Activated T-cell treated with anti-CD3 and anti-CD28 coated beads, Interleukin-2, amount 50 U/mL, for 24 hours (primary cell): ENCODE measurements at regions not wholly inside any gene's neighbourhood (a gene's known extent, or its start where the extent isn't known, plus 50 kb on each side); places are given as distances from the start of the nearest gene placed in this dataset.

Experiments
- DNase-seq: peaks from one replicate; pipeline ENCODE4 v3.0.0-alpha.2; 2020
- H3K27ac Mint-ChIP-seq: 2 replicates; pipeline ENCODE4 v1.8.0; 2020; ENCODE audit warnings: mild to moderate bottlenecking, mixed read lengths
- H3K27me3 Mint-ChIP-seq: 2 replicates; pipeline ENCODE4 v1.8.0; 2020; ENCODE audit warnings: mixed read lengths
- H3K36me3 Mint-ChIP-seq: 2 replicates; pipeline ENCODE4 v1.8.0; 2020; ENCODE audit warnings: low read depth, mixed read lengths
- H3K4me1 Mint-ChIP-seq: 2 replicates; pipeline ENCODE4 v1.8.0; 2020; ENCODE audit warnings: low read depth, mixed read lengths
- H3K4me3 Mint-ChIP-seq: 2 replicates; pipeline ENCODE4 v1.8.0; 2020; ENCODE audit warnings: mild to moderate bottlenecking, moderate library complexity, mixed read lengths
- H3K9me3 Mint-ChIP-seq: 2 replicates; pipeline ENCODE4 v1.8.0; 2020; ENCODE audit warnings: mixed read lengths

DNA sequence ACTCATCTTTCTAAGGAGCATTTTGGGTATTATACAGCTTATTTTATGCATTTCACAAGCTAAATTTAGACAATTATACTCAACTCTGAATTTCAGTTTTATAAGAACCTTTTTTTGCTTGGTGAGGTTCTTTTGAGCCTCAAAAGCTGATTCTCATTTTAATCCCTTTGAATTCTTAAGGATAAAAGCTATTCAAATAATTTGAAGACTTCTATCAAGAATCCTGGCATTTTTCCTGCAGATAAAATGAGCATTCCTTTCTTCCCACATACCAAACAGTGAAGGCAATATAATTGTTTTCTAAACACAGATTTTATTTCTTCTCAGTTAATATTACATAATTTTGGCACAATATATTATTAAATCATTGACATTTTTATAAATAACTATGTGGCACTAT is 118.4 kb upstream of the GPM6A start:
- no peak for DNase-seq
- Mint-ChIP-seq H3K9me3 (no peaks in the 10 kb centered on the region), H3K36me3 (no peaks in the 10 kb centered on the region), H3K27me3 (no peaks in the 10 kb centered on the region), H3K4me3 (no peak overlapping the region), H3K27ac (no peak overlapping the region), H3K4me1 (no peaks in the 10 kb centered on the region)

DNA sequence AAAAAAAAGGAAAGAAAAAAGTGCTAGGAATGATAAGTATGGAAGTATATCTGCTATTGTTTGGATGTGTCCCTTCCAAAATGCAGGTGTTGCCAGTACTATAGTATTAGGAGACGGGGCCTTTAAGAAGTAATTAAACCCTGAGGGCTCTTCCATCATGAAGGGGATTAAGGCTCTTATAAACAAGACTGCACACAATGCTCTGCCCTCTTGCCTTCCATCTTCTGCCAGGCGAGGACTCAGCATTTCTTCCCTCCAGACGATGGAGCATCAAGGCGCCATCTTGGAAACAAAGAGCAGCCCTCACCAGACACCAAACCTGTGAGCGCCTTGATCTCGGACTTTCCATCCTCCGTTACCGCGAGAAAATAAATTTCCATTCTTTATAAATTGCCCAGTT is 120.1 kb upstream of the GPM6A start:
- H3K9me3 Mint-ChIP-seq: no peaks in the 10 kb centered on the region
- DNase-seq: no peak
- H3K4me1 Mint-ChIP-seq: no peaks in the 10 kb centered on the region
- H3K36me3 Mint-ChIP-seq: no peaks in the 10 kb centered on the region
- no peaks in the 10 kb centered on the region for H3K27me3 Mint-ChIP-seq
- H3K27ac Mint-ChIP-seq: no peak overlapping the region
- H3K4me3 Mint-ChIP-seq: no peak overlapping the region

DNA sequence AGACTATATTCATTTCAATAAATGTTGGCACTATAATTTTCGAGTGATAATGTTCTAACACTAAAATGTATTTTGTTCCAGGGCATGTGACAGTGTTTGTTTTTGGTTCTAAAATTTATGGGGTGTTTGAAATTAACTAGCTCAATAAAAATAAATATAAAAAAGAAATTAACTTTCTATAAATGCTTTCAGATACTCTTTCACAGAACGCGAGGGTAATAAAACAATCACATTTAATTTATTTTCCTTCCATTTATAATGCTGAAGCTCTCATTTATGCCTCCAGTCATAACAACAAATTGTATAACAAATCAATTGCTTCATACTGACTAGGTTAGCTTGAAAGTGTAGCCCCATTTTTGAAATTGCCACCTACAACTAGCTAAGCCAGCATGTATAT is 122.4 kb upstream of the GPM6A start:
- Mint-ChIP-seq H3K36me3 (no peaks in the 10 kb centered on the region), H3K4me3 (no peak overlapping the region), H3K27me3 (no peaks in the 10 kb centered on the region), H3K27ac (no peak overlapping the region), H3K9me3 (no peaks in the 10 kb centered on the region), H3K4me1 (no peaks in the 10 kb centered on the region)
- DNase-seq: no peak

DNA sequence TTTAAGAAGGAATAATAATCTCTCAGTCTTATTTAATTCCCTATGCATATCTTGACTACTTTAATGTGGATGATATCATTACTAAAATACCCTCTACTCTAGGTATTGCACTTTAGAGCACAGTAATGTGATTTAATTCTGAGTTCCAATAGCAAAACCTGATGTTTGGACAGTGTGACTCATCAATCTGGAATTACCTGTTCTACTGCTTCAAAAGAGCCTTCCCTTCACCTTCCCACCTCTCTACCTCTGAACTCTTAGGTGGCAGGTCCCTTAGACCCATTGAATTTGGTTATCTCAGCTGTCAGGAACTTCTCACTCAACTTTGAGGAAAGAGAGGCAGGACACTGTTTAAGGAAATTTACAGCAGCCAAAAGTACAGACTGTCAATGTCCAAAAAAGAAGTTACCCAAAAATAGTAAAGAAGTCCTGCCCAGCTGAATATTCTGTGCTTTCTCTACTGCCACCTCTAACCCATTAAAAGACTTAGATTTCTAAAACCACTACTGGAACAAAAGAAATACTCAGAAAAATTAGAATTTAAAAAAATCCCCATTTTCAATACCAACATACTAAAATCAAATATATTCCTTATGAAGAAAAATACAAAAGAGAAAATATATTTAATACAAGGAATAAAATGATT is 123.1 kb upstream of the GPM6A start:
- no peaks in the 10 kb centered on the region for H3K9me3 Mint-ChIP-seq
- H3K27me3 Mint-ChIP-seq: no peaks in the 10 kb centered on the region
- no peaks in the 10 kb centered on the region for H3K36me3 Mint-ChIP-seq
- DNase-seq: no peak
- H3K4me3 Mint-ChIP-seq: no peak overlapping the region
- no peaks in the 10 kb centered on the region for H3K4me1 Mint-ChIP-seq
- no peak overlapping the region for H3K27ac Mint-ChIP-seq

DNA sequence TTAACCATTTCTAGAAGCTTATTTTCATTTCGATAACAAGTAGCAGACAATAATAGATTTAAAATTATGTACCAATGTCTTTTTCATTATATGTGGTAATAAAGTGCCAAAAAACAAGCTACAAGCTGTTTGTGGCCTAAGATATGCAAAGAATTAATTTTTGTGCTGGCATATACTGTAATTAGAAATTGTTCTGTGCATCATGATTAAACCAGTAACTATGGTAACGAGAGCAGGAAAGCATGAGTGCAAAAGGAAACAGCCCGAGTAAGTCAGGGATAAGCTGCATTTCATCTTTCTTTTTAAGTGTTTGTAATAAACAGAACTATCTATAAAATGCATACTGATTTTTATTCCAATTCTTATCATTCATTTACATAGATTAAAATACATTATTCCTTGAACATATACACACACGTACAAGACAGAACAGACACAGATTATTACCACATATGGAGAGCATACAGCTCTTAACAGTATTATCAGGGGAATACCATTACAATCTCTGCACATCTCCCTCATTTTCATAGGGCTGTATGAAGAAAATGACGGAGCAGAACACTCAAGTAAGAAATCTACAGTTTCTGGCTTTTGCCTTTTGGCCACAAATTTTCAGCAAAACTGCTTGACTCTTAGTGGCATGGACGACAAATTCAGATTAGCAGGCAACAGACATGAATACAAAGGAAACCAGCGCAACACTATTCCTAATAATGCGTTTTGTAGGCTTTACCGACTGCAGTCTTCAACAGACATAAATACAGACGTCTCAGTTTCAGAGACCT is 121.3 kb upstream of the WDR17 start:
- DNase-seq: no peak
- Mint-ChIP-seq H3K27ac (no peak overlapping the region), H3K4me3 (no peak overlapping the region), H3K4me1 (peaks cover 6% of the 10 kb centered on the region), H3K27me3 (peaks cover 14% of the 10 kb centered on the region), H3K36me3 (no peaks in the 10 kb centered on the region), H3K9me3 (no peaks in the 10 kb centered on the region)

DNA sequence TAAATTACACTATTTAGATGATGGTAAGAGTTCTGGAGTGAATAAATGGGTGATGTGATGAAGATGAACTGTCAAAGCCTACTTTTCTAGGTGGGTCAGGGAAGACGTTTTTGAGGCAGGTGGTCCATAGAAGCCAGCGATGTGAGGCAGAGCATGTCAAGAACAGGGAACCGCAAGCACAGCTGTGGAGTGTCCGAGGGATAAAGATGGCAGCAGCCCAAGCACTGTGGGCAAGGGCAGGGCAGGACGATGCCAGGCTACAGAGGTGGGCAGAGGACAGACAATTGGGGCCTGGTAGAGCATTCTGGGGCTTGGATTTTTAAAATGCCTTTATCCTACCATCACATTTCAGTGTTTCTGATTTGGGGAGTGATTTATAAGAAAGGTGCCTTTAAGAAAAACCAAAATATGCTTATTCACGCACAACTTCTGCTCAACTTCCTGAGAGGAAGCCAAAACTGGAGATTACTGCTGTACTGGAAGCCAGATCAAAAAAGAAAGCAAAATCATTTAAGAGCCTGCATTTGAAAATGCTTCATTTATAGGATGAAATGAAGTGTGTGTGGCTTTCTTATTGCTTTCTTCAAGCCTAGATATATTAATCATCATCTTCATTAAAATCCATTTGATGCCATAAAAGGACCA is 119.0 kb upstream of the WDR17 start:
- no peak overlapping the region for H3K4me3 Mint-ChIP-seq
- H3K4me1 Mint-ChIP-seq: peaks cover 6% of the 10 kb centered on the region
- no peak for DNase-seq
- no peaks in the 10 kb centered on the region for H3K9me3 Mint-ChIP-seq
- peaks cover 14% of the 10 kb centered on the region for H3K27me3 Mint-ChIP-seq
- no peak overlapping the region for H3K27ac Mint-ChIP-seq
- no peaks in the 10 kb centered on the region for H3K36me3 Mint-ChIP-seq

DNA sequence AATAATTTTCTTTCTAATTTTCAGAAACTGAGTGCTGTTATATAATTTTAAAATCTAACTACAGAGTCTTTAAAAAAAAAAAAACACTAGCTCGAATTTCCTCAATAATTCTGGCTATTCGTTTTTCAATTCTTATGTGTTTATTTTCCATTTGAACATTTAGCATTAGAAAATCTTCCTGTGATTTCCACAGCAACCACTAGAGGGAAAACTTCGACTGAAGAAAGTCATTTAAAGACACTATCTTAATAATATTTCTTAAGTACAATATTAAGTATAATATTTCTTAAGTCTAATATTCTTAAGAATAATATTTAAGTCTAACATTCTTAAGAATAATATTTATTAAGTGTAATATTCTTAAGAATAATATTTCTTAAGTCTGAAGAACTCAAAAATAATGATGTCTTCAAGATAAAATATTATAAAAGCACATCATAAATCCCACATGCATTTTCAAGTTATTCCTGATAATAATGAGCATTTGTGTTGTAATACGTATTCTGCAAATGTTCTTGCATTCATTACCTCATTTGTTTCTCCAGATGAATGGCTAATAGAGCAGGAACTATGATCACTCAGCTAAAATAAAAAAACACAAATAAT is 118.4 kb upstream of the WDR17 start:
- Mint-ChIP-seq H3K4me1 (peaks cover 6% of the 10 kb centered on the region), H3K27ac (no peak overlapping the region), H3K9me3 (no peaks in the 10 kb centered on the region), H3K36me3 (no peaks in the 10 kb centered on the region), H3K27me3 (peaks cover 17% of the 10 kb centered on the region), H3K4me3 (no peak overlapping the region)
- DNase-seq: no peak

DNA sequence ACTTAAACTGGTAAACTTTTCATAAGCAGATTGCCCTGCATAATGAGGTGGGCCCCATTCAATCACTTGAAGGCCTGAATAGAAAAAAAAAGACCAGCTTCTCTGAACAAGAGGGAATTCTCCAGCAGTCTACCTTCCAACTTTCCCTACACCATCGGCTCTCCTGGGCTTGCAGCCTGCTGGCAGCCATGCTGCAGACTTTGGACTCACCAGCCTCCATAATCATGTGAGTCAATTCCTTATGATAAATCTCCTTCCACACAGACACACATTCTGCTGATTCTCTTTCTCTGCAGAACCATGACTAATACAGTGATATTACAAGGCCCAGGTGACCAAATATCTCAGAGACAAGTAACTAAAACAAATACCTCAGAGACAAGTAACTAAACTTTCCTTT is 113.8 kb upstream of the WDR17 start:
- H3K9me3 Mint-ChIP-seq: no peaks in the 10 kb centered on the region
- DNase-seq: no peak
- peaks cover 16% of the 10 kb centered on the region for H3K27me3 Mint-ChIP-seq
- no peaks in the 10 kb centered on the region for H3K36me3 Mint-ChIP-seq
- H3K4me3 Mint-ChIP-seq: no peak overlapping the region
- H3K27ac Mint-ChIP-seq: no peak overlapping the region
- no peaks in the 10 kb centered on the region for H3K4me1 Mint-ChIP-seq

DNA sequence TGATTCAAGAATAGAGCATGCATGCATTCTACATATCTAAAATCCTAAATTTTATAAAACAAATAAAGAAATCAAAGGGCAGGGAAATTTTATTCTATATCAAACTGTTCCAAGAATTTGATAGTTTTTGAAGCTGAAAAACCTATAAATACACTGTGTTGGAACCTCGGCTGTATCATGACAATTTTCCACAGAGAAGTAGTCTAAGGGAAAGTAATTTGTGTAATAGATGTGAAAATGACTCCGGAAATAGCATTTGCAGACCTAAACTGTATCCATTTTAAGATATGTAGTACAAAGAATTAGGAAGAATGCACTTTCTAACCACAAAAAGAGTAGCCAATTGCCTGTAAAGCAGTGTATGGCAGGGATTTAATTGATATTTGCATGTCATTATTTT is 112.5 kb upstream of the WDR17 start:
- DNase-seq: no peak
- H3K27me3 Mint-ChIP-seq: peaks cover 13% of the 10 kb centered on the region
- H3K4me3 Mint-ChIP-seq: no peak overlapping the region
- no peaks in the 10 kb centered on the region for H3K9me3 Mint-ChIP-seq
- no peaks in the 10 kb centered on the region for H3K4me1 Mint-ChIP-seq
- H3K36me3 Mint-ChIP-seq: no peaks in the 10 kb centered on the region
- no peak overlapping the region for H3K27ac Mint-ChIP-seq

DNA sequence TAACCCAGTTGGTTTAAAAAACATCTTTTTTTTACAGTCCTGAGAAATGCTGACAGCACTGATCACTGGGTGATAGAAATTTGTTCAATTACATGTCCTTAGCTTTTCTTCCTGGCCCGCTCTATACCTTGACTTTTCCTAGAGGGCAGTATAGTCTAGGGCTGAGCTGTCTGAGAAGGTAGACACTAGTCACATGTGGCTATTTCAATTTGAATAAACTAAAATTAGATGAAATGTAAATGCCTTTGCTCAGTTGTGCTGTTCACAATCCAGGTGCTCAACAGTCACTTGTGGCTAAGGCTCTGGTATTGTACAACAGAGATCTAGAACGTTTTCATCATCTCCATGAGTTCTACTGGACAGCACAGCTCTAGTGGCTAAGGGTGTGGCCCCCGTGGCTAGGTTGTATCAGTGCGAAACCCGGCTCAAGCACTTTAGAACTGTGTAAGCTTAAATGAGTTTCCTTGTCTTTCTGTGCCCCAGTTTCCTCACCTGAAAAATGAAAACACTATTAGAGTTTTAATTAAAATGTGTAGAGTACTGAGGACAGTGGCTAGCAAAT is 111.6 kb upstream of the WDR17 start:
- no peak for DNase-seq
- peaks cover 8% of the 10 kb centered on the region for H3K27me3 Mint-ChIP-seq
- H3K9me3 Mint-ChIP-seq: no peaks in the 10 kb centered on the region
- no peaks in the 10 kb centered on the region for H3K36me3 Mint-ChIP-seq
- H3K27ac Mint-ChIP-seq: no peak overlapping the region
- H3K4me3 Mint-ChIP-seq: no peak overlapping the region
- no peaks in the 10 kb centered on the region for H3K4me1 Mint-ChIP-seq

DNA sequence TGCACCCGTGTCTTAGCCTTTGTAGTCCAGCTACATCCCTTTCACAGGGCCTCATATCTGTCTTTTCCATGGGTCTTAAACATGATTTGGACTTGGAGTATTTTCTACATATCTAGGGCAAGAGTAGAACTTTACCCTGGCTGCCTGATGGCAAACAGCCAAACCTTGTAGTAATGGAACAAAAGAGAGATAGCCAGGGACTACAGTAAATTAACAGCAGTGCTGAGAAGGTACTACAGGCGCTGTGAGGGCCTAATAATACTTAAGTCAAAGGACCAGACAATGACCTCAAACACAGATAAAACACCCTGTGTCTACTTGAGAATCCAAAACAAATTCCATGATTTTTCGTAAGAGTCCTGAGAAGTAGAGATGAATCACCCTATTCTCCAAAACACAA is 111.0 kb upstream of the WDR17 start:
- Mint-ChIP-seq H3K27me3 (peaks cover 14% of the 10 kb centered on the region), H3K9me3 (no peaks in the 10 kb centered on the region), H3K27ac (no peak overlapping the region)

DNA sequence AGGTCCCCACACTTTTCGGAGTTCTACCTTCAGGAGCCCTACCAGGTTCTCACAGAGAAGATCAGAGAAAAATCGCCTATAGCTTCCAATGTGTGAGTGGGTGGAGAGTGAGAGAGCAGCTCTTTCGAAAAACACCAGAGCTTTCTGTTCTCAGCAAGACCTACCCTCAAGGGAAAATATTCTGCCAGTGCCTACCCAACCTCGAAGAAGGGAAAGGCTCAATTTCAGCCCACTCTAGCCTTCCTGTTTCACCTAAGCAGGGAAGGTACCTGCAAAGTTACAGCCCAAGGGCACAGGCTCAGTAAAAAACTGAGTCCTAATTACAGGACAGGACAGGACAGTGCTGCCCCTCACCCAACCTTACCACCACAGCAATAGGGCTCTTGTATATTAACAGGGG is 104.0 kb upstream of the WDR17 start:
- Mint-ChIP-seq H3K27me3 (peaks cover 15% of the 10 kb centered on the region), H3K9me3 (no peaks in the 10 kb centered on the region), H3K4me3 (no peak overlapping the region), H3K4me1 (no peaks in the 10 kb centered on the region), H3K36me3 (no peaks in the 10 kb centered on the region), H3K27ac (no peak overlapping the region)
- DNase-seq: no peak

More for the DNA sequence above, 111.0 kb upstream of the WDR17 start:
- DNase-seq: no peak
- Mint-ChIP-seq H3K4me1 (no peaks in the 10 kb centered on the region), H3K36me3 (no peaks in the 10 kb centered on the region), H3K4me3 (no peak overlapping the region)

DNA sequence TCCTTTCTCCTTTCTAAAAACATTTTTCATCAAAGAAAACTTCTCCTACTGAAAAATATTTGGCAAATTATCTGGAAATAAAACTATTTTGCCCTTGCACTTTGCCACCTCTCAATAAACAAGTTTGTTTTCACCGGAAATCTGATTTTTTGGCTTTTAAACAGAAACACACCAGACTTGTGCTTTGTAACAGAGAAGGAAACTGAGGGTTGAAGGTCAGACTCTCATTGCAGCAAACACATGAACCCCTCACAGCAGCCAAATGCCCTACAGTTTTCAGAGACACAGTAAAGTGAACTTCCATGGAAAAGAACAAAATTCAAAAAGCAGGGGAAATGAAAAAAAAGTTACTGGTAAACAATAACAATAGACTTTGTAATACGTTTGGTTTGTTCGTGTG is 95.6 kb upstream of the WDR17 start:
- H3K27ac Mint-ChIP-seq: no peak overlapping the region
- no peak overlapping the region for H3K4me3 Mint-ChIP-seq
- no peaks in the 10 kb centered on the region for H3K36me3 Mint-ChIP-seq
- H3K4me1 Mint-ChIP-seq: no peaks in the 10 kb centered on the region
- H3K9me3 Mint-ChIP-seq: no peaks in the 10 kb centered on the region
- DNase-seq: no peak
- no peaks in the 10 kb centered on the region for H3K27me3 Mint-ChIP-seq

DNA sequence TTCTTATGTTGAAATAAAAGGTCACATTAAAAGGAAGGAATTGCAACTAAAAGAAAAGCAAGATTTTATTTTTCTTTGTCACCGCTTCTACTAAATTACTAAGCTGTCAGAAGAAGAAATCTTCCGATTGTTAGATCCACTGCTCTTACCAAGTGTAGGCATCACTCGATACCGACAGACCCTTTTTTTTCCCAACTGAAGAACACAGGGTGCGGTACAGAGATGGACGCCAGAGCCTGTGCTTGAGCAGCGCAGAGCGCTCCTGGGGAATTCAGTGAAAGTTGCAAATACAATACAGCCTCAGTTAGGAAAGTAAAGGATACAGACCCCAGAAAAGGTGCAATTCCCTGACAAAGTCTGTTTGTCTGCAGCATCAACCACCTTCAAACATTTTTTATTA is 94.9 kb upstream of the WDR17 start:
- Mint-ChIP-seq H3K9me3 (no peaks in the 10 kb centered on the region), H3K27me3 (no peaks in the 10 kb centered on the region), H3K4me3 (no peak overlapping the region), H3K27ac (no peak overlapping the region), H3K36me3 (no peaks in the 10 kb centered on the region), H3K4me1 (no peaks in the 10 kb centered on the region)
- DNase-seq: no peak
